Panc1 (cell line): ENCODE measurements at regions not wholly inside any gene's neighbourhood (a gene's known extent, or its start where the extent isn't known, plus 50 kb on each side); places are given as distances from the start of the nearest gene placed in this dataset.

Experiments used
- SIN3A ChIP-seq: IDR thresholded peaks from 2 replicates; pipeline ENCODE4 v1.6.1; 2012; ENCODE audit warnings: low read depth, mild to moderate bottlenecking, low read length, moderate library complexity, borderline replicate concordance; ENCODE audit not compliant: insufficient read depth
- TF ChIP-seq, protein P1 (sequence below): fragments of 450-650 bp; IDR thresholded peaks from 2 replicates; pipeline ENCODE4 v1.5.1; 2017; ENCODE audit warnings: mild to moderate bottlenecking

DNA sequence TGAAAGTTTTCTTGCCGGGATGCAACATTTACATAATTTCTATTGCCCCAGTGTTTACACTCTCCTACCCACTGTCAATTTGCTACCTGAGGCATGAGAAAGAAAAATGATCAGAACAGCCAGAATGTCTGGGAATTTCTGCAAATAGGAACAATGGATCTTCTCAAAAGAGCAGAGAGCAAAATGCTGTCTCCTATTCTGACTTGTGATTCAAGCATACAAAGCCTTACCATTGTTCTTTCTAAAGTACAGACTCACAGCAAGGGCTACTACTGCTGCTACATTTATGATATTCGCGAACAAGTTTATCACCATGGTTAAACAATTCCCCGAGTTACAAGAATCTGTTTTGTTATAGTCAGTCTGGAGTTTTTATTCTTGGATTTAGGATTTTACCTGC is 329.9 kb upstream of the CELF2 start:
- TF ChIP-seq SIN3A = no peak
- TF ChIP-seq, protein P1, sequence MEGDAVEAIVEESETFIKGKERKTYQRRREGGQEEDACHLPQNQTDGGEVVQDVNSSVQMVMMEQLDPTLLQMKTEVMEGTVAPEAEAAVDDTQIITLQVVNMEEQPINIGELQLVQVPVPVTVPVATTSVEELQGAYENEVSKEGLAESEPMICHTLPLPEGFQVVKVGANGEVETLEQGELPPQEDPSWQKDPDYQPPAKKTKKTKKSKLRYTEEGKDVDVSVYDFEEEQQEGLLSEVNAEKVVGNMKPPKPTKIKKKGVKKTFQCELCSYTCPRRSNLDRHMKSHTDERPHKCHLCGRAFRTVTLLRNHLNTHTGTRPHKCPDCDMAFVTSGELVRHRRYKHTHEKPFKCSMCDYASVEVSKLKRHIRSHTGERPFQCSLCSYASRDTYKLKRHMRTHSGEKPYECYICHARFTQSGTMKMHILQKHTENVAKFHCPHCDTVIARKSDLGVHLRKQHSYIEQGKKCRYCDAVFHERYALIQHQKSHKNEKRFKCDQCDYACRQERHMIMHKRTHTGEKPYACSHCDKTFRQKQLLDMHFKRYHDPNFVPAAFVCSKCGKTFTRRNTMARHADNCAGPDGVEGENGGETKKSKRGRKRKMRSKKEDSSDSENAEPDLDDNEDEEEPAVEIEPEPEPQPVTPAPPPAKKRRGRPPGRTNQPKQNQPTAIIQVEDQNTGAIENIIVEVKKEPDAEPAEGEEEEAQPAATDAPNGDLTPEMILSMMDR = no peak
